Fibroblast of the aortic adventitia (primary cell): ENCODE measurements at regions not wholly inside any gene's neighbourhood (a gene's known extent, or its start where the extent isn't known, plus 50 kb on each side); places are given as distances from the start of the nearest gene placed in this dataset.

ENCODE experiments used
- DNase-seq: peaks from one replicate; pipeline ENCODE4 v3.0.0-alpha.2; 2010; ENCODE audit warnings: low read depth
- H3K4me3 ChIP-seq: 2 replicates; pipeline ENCODE4 v1.5.1; 2011; ENCODE audit warnings: low read depth, mild to moderate bottlenecking, control low read depth, low read length, moderate library complexity
- TF ChIP-seq, protein P1 (sequence below): IDR thresholded peaks from 2 replicates; pipeline ENCODE4 v1.5.1; 2011; ENCODE audit warnings: mild to moderate bottlenecking, low read length, control low read depth, inconsistent platforms; ENCODE audit not compliant: insufficient read depth

DNA sequence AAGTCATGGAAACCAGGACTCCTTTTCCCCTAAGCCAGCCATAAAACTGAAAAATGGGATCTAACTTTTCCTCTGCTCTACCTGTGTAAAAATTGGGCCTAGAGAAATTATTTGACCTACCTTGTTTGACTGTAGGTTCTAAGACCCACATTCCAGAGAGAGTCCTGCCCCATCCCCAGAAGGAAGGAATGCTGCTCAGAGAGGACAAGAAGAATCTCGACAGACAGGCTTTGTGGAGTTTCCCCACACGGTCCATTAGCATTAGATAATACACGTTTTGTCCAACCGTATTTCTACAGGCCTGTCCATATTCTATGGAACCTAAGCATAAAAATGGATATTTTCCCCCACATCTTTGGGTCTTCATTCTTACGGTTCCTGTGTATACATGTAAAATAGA is 403.3 kb downstream of the METTL4 start:
- TF ChIP-seq, protein P1, sequence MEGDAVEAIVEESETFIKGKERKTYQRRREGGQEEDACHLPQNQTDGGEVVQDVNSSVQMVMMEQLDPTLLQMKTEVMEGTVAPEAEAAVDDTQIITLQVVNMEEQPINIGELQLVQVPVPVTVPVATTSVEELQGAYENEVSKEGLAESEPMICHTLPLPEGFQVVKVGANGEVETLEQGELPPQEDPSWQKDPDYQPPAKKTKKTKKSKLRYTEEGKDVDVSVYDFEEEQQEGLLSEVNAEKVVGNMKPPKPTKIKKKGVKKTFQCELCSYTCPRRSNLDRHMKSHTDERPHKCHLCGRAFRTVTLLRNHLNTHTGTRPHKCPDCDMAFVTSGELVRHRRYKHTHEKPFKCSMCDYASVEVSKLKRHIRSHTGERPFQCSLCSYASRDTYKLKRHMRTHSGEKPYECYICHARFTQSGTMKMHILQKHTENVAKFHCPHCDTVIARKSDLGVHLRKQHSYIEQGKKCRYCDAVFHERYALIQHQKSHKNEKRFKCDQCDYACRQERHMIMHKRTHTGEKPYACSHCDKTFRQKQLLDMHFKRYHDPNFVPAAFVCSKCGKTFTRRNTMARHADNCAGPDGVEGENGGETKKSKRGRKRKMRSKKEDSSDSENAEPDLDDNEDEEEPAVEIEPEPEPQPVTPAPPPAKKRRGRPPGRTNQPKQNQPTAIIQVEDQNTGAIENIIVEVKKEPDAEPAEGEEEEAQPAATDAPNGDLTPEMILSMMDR = no peak
- DNase-seq = no peak
- H3K4me3 ChIP-seq = no peak overlapping the region

DNA sequence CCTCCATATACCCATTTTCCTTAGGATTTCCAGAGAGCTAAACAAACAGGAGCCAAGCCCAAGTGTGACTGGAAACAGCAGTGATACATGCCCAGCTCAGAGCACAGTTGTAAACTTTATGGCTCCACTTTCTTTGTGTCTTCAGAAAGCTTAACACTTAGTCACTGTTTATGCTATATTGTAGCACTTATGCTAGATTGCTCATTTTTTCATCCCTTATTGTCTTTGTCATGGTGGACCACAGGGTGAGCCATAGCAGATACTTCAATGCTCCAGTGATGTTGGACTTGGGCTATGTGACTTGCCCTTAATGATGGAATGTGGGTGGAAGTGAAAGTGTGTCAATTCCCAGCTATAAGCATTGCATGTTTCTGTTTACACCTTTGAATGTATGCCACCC is 401.6 kb downstream of the METTL4 start:
- TF ChIP-seq, protein P1 = no peak
- no peak overlapping the region for H3K4me3 ChIP-seq
- DNase-seq = no peak

DNA sequence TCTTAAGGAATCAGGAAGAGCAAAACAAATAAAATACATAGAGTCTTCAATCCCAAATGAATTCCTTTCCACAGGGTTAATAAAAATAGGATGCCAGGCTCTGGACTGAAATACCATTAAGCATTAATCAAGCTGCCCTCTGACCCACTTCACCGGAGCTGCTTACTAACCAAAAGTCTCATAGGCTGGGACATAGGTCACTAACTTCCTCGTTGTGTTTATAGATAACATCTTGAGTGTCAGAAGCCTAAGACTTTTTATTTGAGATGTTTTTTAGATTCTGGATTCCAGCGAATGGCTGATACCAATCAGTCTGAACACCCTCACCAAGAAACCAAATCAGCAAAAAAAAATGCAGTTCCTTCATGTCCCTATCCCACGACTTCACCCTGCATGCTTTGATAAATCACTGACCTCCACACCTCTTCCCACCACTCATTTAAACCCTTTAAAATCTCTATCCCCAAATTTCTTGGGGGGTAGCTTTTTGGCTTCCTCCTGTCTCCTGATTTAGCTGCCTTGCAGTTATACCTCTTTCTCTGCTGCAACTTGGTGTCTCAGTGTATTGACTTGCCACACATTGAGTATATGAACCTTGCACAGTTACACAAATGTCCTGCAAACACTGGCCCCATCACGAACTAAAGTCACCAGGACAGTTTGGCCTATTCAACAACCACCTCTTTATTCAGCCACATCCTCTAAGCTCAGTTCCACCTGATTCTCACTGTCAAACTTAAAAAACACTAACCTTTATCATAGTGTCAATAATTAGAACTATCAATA is 399.3 kb downstream of the METTL4 start:
- DNase-seq = no peak
- TF ChIP-seq, protein P1 = no peak
- no peak overlapping the region for H3K4me3 ChIP-seq

DNA sequence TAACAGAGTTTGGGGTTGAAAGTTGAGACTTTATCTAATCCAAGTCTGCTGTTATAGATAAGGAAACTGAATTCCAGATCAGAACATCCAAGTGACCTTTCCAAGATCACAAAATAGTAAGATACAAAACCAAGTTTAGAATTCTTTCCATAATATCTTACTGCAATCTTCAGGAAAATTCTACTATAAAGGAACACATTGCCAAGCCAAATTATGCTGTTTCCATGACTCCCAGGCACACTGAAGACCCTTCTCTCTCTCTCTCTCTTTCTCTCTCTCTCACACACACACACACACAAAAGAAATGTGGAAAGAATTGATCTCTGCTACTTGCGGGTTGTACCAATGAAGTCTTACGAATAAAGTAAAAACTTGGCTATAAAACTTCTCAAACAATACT is 398.4 kb downstream of the METTL4 start:
- DNase-seq = peak; percentile 55
- TF ChIP-seq, protein P1 = no peak
- no peak overlapping the region for H3K4me3 ChIP-seq

DNA sequence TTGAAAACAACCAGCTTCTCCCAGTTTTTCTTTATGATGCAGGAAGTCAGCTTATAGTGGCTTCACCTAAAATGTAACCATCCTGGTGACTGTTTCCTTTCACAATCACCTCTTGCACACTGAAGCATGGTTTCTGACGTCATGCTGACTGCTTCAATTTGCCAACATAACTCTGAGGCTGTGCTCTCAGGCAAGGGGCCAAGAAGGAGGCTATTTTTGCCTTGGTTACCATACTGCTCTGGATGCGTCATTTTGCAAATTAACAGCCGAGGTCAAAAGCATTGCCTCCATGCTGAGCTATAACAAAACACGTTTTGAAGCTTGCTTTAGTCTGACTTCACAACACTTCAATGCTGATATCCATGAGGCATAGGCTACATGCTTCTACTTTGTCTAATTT is 397.8 kb downstream of the METTL4 start:
- DNase-seq = peak; percentile 97
- TF ChIP-seq, protein P1 = no peak
- no peak overlapping the region for H3K4me3 ChIP-seq

DNA sequence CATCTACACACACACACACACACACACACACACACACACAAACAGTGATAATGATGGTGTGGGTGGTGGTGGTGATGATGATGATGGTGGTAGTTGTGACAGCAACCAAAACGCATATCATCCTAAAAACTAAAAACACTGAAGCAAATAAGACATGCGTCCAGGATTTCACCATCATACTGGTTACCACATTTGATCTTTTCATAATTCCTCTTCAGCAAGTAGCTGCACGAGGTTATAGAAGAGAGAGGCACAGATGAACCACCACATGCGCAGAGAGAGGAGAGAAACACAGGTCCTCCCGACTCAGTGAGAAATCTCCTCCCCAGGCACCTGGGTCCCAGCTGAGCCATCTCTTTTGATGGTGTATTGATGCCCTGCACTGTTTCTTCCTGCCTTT is 393.3 kb downstream of the METTL4 start:
- DNase-seq = no peak
- TF ChIP-seq, protein P1 = no peak
- no peak overlapping the region for H3K4me3 ChIP-seq
